ENCODE measurements at regions not wholly inside any gene's neighbourhood (a gene's known extent, or its start where the extent isn't known, plus 50 kb on each side); places are given as distances from the start of the nearest gene placed in this dataset.

DNA sequence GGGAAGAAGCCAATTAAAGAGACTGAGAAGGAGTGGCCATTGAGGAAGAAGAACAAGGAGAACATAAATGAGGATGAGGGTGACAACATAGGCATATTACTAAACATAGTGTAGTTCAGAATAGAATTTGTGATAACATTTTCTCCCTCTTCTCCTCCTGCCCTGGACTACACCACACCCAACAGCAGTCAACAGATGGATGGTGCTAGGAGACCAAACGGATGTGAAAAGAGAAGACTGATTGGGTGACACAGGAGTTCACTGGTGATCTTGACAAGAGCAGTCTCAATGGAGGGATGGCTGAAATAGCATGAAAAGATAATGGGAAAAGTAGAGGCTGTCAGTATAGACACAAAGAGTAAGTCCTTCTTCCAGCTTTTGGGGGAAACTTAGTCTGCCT, 226.5 kb upstream of the FGF13 start:
- TF ChIP-seq, protein P1, sequence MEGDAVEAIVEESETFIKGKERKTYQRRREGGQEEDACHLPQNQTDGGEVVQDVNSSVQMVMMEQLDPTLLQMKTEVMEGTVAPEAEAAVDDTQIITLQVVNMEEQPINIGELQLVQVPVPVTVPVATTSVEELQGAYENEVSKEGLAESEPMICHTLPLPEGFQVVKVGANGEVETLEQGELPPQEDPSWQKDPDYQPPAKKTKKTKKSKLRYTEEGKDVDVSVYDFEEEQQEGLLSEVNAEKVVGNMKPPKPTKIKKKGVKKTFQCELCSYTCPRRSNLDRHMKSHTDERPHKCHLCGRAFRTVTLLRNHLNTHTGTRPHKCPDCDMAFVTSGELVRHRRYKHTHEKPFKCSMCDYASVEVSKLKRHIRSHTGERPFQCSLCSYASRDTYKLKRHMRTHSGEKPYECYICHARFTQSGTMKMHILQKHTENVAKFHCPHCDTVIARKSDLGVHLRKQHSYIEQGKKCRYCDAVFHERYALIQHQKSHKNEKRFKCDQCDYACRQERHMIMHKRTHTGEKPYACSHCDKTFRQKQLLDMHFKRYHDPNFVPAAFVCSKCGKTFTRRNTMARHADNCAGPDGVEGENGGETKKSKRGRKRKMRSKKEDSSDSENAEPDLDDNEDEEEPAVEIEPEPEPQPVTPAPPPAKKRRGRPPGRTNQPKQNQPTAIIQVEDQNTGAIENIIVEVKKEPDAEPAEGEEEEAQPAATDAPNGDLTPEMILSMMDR (IDR thresholded peaks at IDR 0.05; ENCODE audit: control extremely low read depth in 1 of 3, insufficient read depth in 1 of 3, low read depth in 1 of 3, low read length in 3 of 3): no peak
- TF ChIP-seq SRF (IDR thresholded peaks at IDR 0.05; ENCODE audit: low read depth, low read length) (no peak), POLR2A (IDR thresholded peaks at IDR 0.05; ENCODE audit: control extremely low read depth in 1 of 2, low read depth in 2 of 2, low read length in 2 of 2) (no peak), ZNF274 (IDR thresholded peaks at IDR 0.05; ENCODE audit: borderline replicate concordance, extremely low read depth, low read length) (no peak), KDM1A (IDR thresholded peaks at IDR 0.05; ENCODE audit: borderline replicate concordance, low read length) (no peak), MAFK (IDR thresholded peaks at IDR 0.05; ENCODE audit: low read depth, low read length) (no peak), EP300 (IDR thresholded peaks at IDR 0.05; ENCODE audit: borderline replicate concordance in 1 of 2, low read depth in 2 of 2, low read length in 2 of 2) (no peak), TAF1 (IDR thresholded peaks at IDR 0.05; ENCODE audit: low read depth, low read length) (no peak), CBX8 (IDR thresholded peaks at IDR 0.05; ENCODE audit: borderline replicate concordance, low read depth, low read length) (no peak), BRCA1 (IDR thresholded peaks at IDR 0.05; ENCODE audit: low read depth, low read length) (no peak), SIX5 (IDR thresholded peaks at IDR 0.05; ENCODE audit: low read depth, low read length) (no peak)
- TF ChIP-seq, protein P2, sequence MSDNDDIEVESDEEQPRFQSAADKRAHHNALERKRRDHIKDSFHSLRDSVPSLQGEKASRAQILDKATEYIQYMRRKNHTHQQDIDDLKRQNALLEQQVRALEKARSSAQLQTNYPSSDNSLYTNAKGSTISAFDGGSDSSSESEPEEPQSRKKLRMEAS (IDR thresholded peaks at IDR 0.05): no peak
